IMR-90 (cell line): ENCODE measurements at regions not wholly inside any gene's neighbourhood (a gene's known extent, or its start where the extent isn't known, plus 50 kb on each side); places are given as distances from the start of the nearest gene placed in this dataset.

Experiments
- ATAC-seq: fragments of 200-7000 bp; cut with Tn5 transposase; 2 replicates; pipeline ENCODE4 v1.9.1; 2020; ENCODE audit warnings: low read depth, mild to moderate bottlenecking, moderate library complexity
- BruUV-seq: library from RNA; stranded (reverse); fragments of 400-500 nt; replicated peaks from 2 replicates; lab custom pipeline; 2021; lab: Mats Ljungman, UMichigan
- CTCF ChIA-PET: fragments of 300-600 bp; formaldehyde crosslinking; extraction: SDS; loops from one replicate; lab custom pipeline; 2021; ENCODE audit warnings: antibody characterized with exemption; lab: Yijun Ruan, JAX
- POLR2A ChIA-PET: fragments of 300-600 bp; sonication (Branson Sonifier 250); formaldehyde crosslinking; loops from one replicate; lab custom pipeline; 2022; ENCODE audit warnings: antibody characterized with exemption; ENCODE audit not compliant: unreplicated experiment; lab: Charles Lee
- DNase-seq: peaks from one replicate; pipeline ENCODE4 v3.0.0; 2013
- H2AFZ ChIP-seq: replicated peaks from 2 replicates; pipeline ENCODE3; 2013; ENCODE audit warnings: low read length, mild to moderate bottlenecking; ENCODE audit not compliant: poor library complexity
- H2AK5ac ChIP-seq: 2 replicates; pipeline ENCODE4 v1.6.1; 2013; ENCODE audit warnings: low read depth, low read length, inconsistent platforms
- H2AK9ac ChIP-seq: replicated peaks from 2 replicates; pipeline ENCODE3; 2013; ENCODE audit warnings: mild to moderate bottlenecking, low read depth, low read length, moderate library complexity; ENCODE audit not compliant: poor library complexity
- H2BK120ac ChIP-seq: 2 replicates; pipeline ENCODE4 v1.6.1; 2013; ENCODE audit warnings: low read depth, low read length, inconsistent platforms
- H2BK15ac ChIP-seq: 3 replicates; pipeline ENCODE4 v1.6.1; 2013; ENCODE audit warnings: low read depth, low read length, inconsistent platforms
- H2BK20ac ChIP-seq: 2 replicates; pipeline ENCODE4 v1.6.1; 2013; ENCODE audit warnings: low read depth, mild to moderate bottlenecking, inconsistent platforms, low read length, moderate library complexity
- H2BK5ac ChIP-seq: 2 replicates; pipeline ENCODE4 v1.6.1; 2013; ENCODE audit warnings: mild to moderate bottlenecking, low read depth, low read length, inconsistent platforms; ENCODE audit not compliant: poor library complexity, severe bottlenecking
- H3K14ac ChIP-seq: replicated peaks from 2 replicates; pipeline ENCODE4 v1.6.1; 2013; ENCODE audit warnings: low read depth, low read length, inconsistent platforms
- H3K18ac ChIP-seq: 2 replicates; pipeline ENCODE4 v1.6.1; 2013; ENCODE audit warnings: low read depth, low read length, control low read depth
- H3K23ac ChIP-seq: 2 replicates; pipeline ENCODE4 v1.6.1; 2013; ENCODE audit warnings: low read depth, low read length, inconsistent platforms
- H3K27ac ChIP-seq: 2 replicates; pipeline ENCODE4 v1.5.1; 2013; ENCODE audit warnings: mild to moderate bottlenecking, control low read depth, low read length; ENCODE audit not compliant: insufficient read depth
- H3K27me3 ChIP-seq: 2 replicates; pipeline ENCODE4 v1.6.1; 2013; ENCODE audit warnings: low read length; ENCODE audit not compliant: control insufficient read depth, insufficient read depth
- H3K36me3 ChIP-seq: 2 replicates; pipeline ENCODE4 v1.6.1; 2013; ENCODE audit warnings: low read length, mixed read lengths; ENCODE audit not compliant: control insufficient read depth, insufficient read depth
- H3K4ac ChIP-seq: 2 replicates; pipeline ENCODE4 v1.6.1; 2013; ENCODE audit warnings: low read depth, low read length, inconsistent platforms
- H3K4me1 ChIP-seq: 2 replicates; pipeline ENCODE4 v1.6.1; 2013; ENCODE audit warnings: low read length, mixed read lengths; ENCODE audit not compliant: control insufficient read depth, insufficient read depth
- H3K4me2 ChIP-seq: 2 replicates; pipeline ENCODE4 v1.6.1; 2013; ENCODE audit warnings: low read depth, mild to moderate bottlenecking, control low read depth, low read length, moderate library complexity
- H3K4me3 ChIP-seq: 2 replicates; pipeline ENCODE4 v1.5.1; 2013; ENCODE audit warnings: low read depth, mild to moderate bottlenecking, control low read depth, low read length, moderate library complexity; ENCODE audit not compliant: insufficient read depth
- H3K56ac ChIP-seq: 2 replicates; pipeline ENCODE4 v1.6.1; 2013; ENCODE audit warnings: low read length, inconsistent platforms; ENCODE audit not compliant: insufficient read depth; ENCODE audit errors: extremely low read depth
- H3K79me1 ChIP-seq, 2 experiments: 2 replicates each; pipeline ENCODE4 v1.6.1; 2013; ENCODE audit warnings: low read length in 2 of 2, inconsistent platforms in 1 of 2, low read depth in 1 of 2
- H3K9ac ChIP-seq: 2 replicates; pipeline ENCODE4 v1.6.1; 2013; ENCODE audit warnings: low read depth, low read length, control low read depth
- H3K9me1 ChIP-seq: 2 replicates; pipeline ENCODE4 v1.6.1; 2013; ENCODE audit warnings: low read length, inconsistent platforms; ENCODE audit not compliant: insufficient read depth
- H3K9me3 ChIP-seq: 2 replicates; pipeline ENCODE4 v1.6.1; 2013; ENCODE audit warnings: low read length; ENCODE audit not compliant: control insufficient read depth, insufficient read depth
- H4K20me1 ChIP-seq: 2 replicates; pipeline ENCODE4 v1.6.1; 2013; ENCODE audit warnings: low read length, inconsistent platforms; ENCODE audit not compliant: insufficient read depth
- H4K5ac ChIP-seq: 2 replicates; pipeline ENCODE4 v1.6.1; 2013; ENCODE audit warnings: mild to moderate bottlenecking, low read depth, low read length, control low read depth
- H4K8ac ChIP-seq, 2 experiments: 2 replicates each; pipeline ENCODE4 v1.6.1; 2013; ENCODE audit warnings: low read depth in 2 of 2, low read length in 2 of 2, control low read depth in 1 of 2, inconsistent platforms in 1 of 2
- H4K91ac ChIP-seq: 2 replicates; pipeline ENCODE4 v1.6.1; 2013; ENCODE audit warnings: low read depth, low read length, inconsistent platforms; ENCODE audit not compliant: insufficient read depth
- BHLHE40 ChIP-seq: fragments of 150-350 bp; IDR thresholded peaks from 2 replicates; pipeline ENCODE4 v1.6.1; 2016; ENCODE audit warnings: mild to moderate bottlenecking, low read depth, low read length
- CEBPB ChIP-seq: IDR thresholded peaks from 2 replicates; pipeline ENCODE4 v1.6.1; 2012; ENCODE audit warnings: low read depth, low read length, improper control_type of control experiment
- ELK1 ChIP-seq: fragments of 150-350 bp; IDR thresholded peaks from 2 replicates; pipeline ENCODE4 v1.6.1; 2016; ENCODE audit warnings: low read depth, mild to moderate bottlenecking, low read length, moderate library complexity, borderline replicate concordance
- FOS ChIP-seq: fragments of 150-350 bp; IDR thresholded peaks from 2 replicates; pipeline ENCODE4 v1.6.1; 2016; ENCODE audit warnings: low read depth, low read length
- MAFK ChIP-seq: IDR thresholded peaks from 2 replicates; pipeline ENCODE4 v1.6.1; 2012; ENCODE audit warnings: low read depth, low read length, improper control_type of control experiment
- MAZ ChIP-seq: IDR thresholded peaks from 2 replicates; pipeline ENCODE4 v1.6.1; 2012; ENCODE audit warnings: low read depth, mild to moderate bottlenecking, low read length, improper control_type of control experiment, moderate library complexity, borderline replicate concordance
- MXI1 ChIP-seq: IDR thresholded peaks from 2 replicates; pipeline ENCODE4 v1.6.1; 2012; ENCODE audit warnings: low read depth, mild to moderate bottlenecking, low read length, moderate library complexity, borderline replicate concordance
- NFE2L2 ChIP-seq: fragments of 150-350 bp; IDR thresholded peaks from 2 replicates; pipeline ENCODE4 v1.6.1; 2016; ENCODE audit warnings: low read depth, mild to moderate bottlenecking, low read length
- POLR2A ChIP-seq: IDR thresholded peaks from 2 replicates; pipeline ENCODE4 v1.6.1; 2012; ENCODE audit warnings: mild to moderate bottlenecking, low read depth, low read length
- RAD21 ChIP-seq: IDR thresholded peaks from 2 replicates; pipeline ENCODE4 v1.6.1; 2012; ENCODE audit warnings: low read length, improper control_type of control experiment
- RCOR1 ChIP-seq: IDR thresholded peaks from 2 replicates; pipeline ENCODE4 v1.6.1; 2012; ENCODE audit warnings: mild to moderate bottlenecking, low read length, improper control_type of control experiment; ENCODE audit not compliant: insufficient replicate concordance
- SMC3 ChIP-seq: fragments of 150-350 bp; IDR thresholded peaks from 2 replicates; pipeline ENCODE4 v1.6.1; 2016; ENCODE audit warnings: low read depth, mild to moderate bottlenecking, antibody characterized with exemption, low read length, moderate library complexity
- USF2 ChIP-seq: fragments of 150-350 bp; IDR thresholded peaks from 2 replicates; pipeline ENCODE4 v1.6.1; 2017; ENCODE audit warnings: mild to moderate bottlenecking, antibody characterized with exemption, low read length, low read depth
- WGBS, 2 experiments: methylation state at CpG; one replicate each; pipeline versions ENCODE4 v1.1.5 to v1.1.7; 2013; ENCODE audit warnings: missing lambda C conversion rate in 2 of 2; ENCODE audit not compliant: insufficient read length in 1 of 2; ENCODE audit errors: extremely low coverage in 2 of 2; 5-methylcytosine and 5-hydroxymethylcytosine counted together
- dilution Hi-C: fragments of 300-500 bp; cut with HindIII; formaldehyde crosslinking; loops from one replicate; pipeline ENCODE4 v1.14.3; 2018; ENCODE audit warnings: low sequenced_read_pairs; ENCODE audit not compliant: unreplicated experiment
- in situ Hi-C: fragments of 300-500 bp; cut with MboI; formaldehyde crosslinking; loops from 3 replicates; pipeline ENCODE4 v1.14.3; 2019; ENCODE audit warnings: low sequenced_read_pairs, inconsistent platforms, mixed read lengths
- intact Hi-C: fragments of 100-400 bp; cut with micrococcal nuclease; formaldehyde crosslinking; loops from 2 replicates; pipeline ENCODE4 v1.10.0; 2022

GRCh38 chr9:117548556-117548955, 133.7 kb upstream of the ASTN2 start:
- BruUV-seq: no TSS peak
- CTCF ChIA-PET: no interaction called here
- WGBS, 2 experiments: no CpG with 5 or more reads among the region's 2 CpGs

More at GRCh38 chr9:117548556-117548955, 133.7 kb upstream of the ASTN2 start:
- Histone ChIP-seq H3K4me2 (no peak overlapping the region), H4K5ac (no peak overlapping the region), H4K91ac (no peak overlapping the region), H3K14ac (no peak overlapping the region), H3K27ac (no peak overlapping the region), H3K27me3 (no peaks in the 10 kb centered on the region), H3K9ac (no peak overlapping the region), H3K4me3 (no peak overlapping the region), H2BK5ac (no peak overlapping the region), H3K4ac (no peak overlapping the region), H2AK5ac (no peak overlapping the region), H3K9me3 (peaks cover 16% of the 10 kb centered on the region), H3K36me3 (no peaks in the 10 kb centered on the region), H4K8ac (no peak overlapping the region), H2BK15ac (no peak overlapping the region), H3K79me1 (no peaks in the 10 kb centered on the region), H3K9me1 (no peaks in the 10 kb centered on the region), H2BK20ac (no peak overlapping the region), H4K20me1 (no peaks in the 10 kb centered on the region), H3K18ac (no peak overlapping the region), H2BK120ac (no peak overlapping the region), H3K23ac (no peak overlapping the region), H3K56ac (no peak overlapping the region), H3K4me1 (no peaks in the 10 kb centered on the region), H2AK9ac (no peak overlapping the region), H2AFZ (no peak overlapping the region)
- dilution Hi-C loops: no loop called here
- in situ Hi-C loops: no loop called here
- TF ChIP-seq MAZ (no peak), BHLHE40 (no peak), MAFK (no peak), NFE2L2 (no peak), MXI1 (no peak), CEBPB (no peak), RAD21 (no peak), FOS (no peak), RCOR1 (no peak), USF2 (no peak), ELK1 (no peak), POLR2A (no peak), SMC3 (no peak)
- POLR2A ChIA-PET: no interaction called here
- intact Hi-C loops: no loop called here
- DNase-seq (no peak), ATAC-seq (no peak)
